ENCODE measurements at regions not wholly inside any gene's neighbourhood (a gene's known extent, or its start where the extent isn't known, plus 50 kb on each side); places are given as distances from the start of the nearest gene placed in this dataset.

DNA sequence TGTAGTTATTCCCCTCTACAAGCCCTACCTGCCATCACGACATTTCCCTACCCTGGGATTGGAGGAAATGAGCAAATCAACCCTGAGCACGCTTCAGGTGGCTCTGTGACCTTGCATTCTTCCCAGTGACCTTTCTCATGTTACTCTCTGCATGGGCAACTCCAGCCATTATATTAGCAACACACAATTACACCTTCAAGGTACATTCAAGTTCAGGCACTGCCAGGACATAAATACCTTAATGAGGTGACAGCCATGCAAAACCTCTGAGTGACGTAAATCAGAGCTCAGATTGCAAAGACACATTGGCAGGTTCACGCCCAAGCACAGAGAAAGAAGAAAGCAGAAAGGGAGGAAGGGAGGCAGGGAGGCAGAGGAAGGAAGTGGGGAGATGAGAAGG lies 68.7 kb upstream of the ALK start:
- Histone ChIP-seq H3K4me1 (no peaks in the 10 kb centered on the region), H3K9me3 (no peaks in the 10 kb centered on the region), H3K27ac (no peak overlapping the region), H3K36me3 (no peaks in the 10 kb centered on the region), H3K27me3 (no peaks in the 10 kb centered on the region), H3K4me3 (no peak overlapping the region)
- WGBS, 2 donors = 65 to 69% methylated on average over 4 of the region's 4 CpGs
- no peak for DNase-seq (ENCODE audit: low spot score in 2 of 2)
- TF ChIP-seq POLR2A (IDR thresholded peaks at IDR 0.05) (no peak), EP300 (IDR thresholded peaks at IDR 0.05) (no peak)
- TF ChIP-seq, protein P1, sequence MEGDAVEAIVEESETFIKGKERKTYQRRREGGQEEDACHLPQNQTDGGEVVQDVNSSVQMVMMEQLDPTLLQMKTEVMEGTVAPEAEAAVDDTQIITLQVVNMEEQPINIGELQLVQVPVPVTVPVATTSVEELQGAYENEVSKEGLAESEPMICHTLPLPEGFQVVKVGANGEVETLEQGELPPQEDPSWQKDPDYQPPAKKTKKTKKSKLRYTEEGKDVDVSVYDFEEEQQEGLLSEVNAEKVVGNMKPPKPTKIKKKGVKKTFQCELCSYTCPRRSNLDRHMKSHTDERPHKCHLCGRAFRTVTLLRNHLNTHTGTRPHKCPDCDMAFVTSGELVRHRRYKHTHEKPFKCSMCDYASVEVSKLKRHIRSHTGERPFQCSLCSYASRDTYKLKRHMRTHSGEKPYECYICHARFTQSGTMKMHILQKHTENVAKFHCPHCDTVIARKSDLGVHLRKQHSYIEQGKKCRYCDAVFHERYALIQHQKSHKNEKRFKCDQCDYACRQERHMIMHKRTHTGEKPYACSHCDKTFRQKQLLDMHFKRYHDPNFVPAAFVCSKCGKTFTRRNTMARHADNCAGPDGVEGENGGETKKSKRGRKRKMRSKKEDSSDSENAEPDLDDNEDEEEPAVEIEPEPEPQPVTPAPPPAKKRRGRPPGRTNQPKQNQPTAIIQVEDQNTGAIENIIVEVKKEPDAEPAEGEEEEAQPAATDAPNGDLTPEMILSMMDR (IDR thresholded peaks at IDR 0.05) = no peak

DNA sequence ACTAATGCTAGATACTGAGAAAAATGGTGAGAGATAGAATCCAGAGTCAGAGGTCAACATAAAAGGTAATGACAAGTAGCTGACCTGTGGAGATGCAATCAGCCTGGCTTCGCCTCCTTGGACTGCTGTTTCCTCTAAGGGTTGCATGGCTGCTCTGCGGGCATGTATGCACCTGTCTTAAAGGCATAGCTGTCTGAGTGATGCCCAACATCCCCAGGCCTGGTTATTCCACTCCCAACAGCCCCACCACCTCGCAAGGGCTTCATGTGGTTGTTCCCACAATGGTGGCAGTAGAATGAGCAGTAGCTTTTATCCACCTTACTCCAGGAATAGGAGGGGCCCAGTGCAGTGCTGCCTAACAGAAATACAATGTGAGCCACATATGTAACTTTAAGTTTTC lies 69.7 kb upstream of the ALK start:
- TF ChIP-seq, protein P1 (IDR thresholded peaks at IDR 0.05) = no peak
- TF ChIP-seq EP300 (IDR thresholded peaks at IDR 0.05) = no peak
- TF ChIP-seq POLR2A (IDR thresholded peaks at IDR 0.05) = no peak
- no peak for DNase-seq (ENCODE audit: low spot score in 2 of 2)
- no peak overlapping the region for H3K27ac ChIP-seq
- no peaks in the 10 kb centered on the region for H3K9me3 ChIP-seq
- H3K4me1 ChIP-seq = no peaks in the 10 kb centered on the region
- WGBS, 2 donors = 91% methylated on average over 3 of the region's 3 CpGs
- H3K27me3 ChIP-seq = no peaks in the 10 kb centered on the region
- no peak overlapping the region for H3K4me3 ChIP-seq
- no peaks in the 10 kb centered on the region for H3K36me3 ChIP-seq

DNA sequence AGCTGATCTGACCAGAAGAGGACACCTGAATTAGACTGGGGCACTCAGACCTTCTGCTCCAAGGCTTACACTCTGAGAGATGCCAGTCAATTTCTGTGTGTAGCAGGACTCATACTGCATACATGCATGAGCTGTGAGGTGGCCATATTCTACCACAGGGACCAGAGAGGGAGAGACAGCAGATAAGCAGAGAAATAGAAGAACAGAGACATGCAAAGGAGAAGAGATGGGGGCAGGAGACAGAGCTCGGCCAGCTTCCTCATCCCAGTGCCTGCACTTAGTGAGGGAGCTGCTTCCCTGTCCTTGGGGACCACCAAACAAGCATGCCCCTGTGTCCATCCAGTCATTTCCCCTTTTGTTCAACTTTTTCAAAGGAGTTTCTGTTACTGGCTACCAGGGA lies 73.9 kb upstream of the ALK start:
- 54 to 57% methylated on average over 1 of the region's 1 CpG for WGBS, 2 donors
- no peak overlapping the region for H3K4me3 ChIP-seq
- H3K27me3 ChIP-seq = no peaks in the 10 kb centered on the region
- TF ChIP-seq EP300 (IDR thresholded peaks at IDR 0.05) = no peak
- TF ChIP-seq POLR2A (IDR thresholded peaks at IDR 0.05) = no peak
- TF ChIP-seq, protein P1 (IDR thresholded peaks at IDR 0.05) = no peak
- DNase-seq (ENCODE audit: low spot score in 2 of 2) = no peak
- no peak overlapping the region for H3K27ac ChIP-seq
- H3K4me1 ChIP-seq = no peaks in the 10 kb centered on the region
- peaks cover 0 to 13% (median 2%) of the 10 kb centered on the region in 4 donors for H3K9me3 ChIP-seq
- H3K36me3 ChIP-seq = no peaks in the 10 kb centered on the region

DNA sequence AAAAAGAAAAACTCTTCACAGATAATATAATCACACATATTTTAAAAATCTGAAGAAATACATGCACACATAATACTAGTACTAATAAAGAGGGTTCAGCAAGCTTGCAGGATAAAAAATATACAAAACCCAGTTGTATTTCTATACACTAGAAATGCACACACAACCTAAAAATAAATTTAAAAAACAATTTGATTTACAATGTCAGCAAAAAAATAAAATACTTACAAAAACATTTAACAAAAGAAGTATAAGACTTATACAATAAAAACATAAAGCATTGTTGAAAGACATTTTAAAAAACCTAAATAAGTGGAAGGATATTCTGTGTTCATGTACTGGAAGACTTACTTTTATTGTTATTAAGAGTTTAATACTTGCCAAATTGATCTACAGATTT lies 81.7 kb upstream of the ALK start:
- H3K4me3 ChIP-seq = no peak overlapping the region
- TF ChIP-seq EP300 (IDR thresholded peaks at IDR 0.05) (no peak), POLR2A (IDR thresholded peaks at IDR 0.05) (no peak)
- TF ChIP-seq, protein P1 (IDR thresholded peaks at IDR 0.05) = no peak
- H3K4me1 ChIP-seq = no peaks in the 10 kb centered on the region
- DNase-seq (ENCODE audit: low spot score in 2 of 2) = no peak
- no peaks in the 10 kb centered on the region for H3K27me3 ChIP-seq
- H3K9me3 ChIP-seq = peaks cover 0 to 12% (median 2%) of the 10 kb centered on the region in 4 donors
- H3K36me3 ChIP-seq = no peaks in the 10 kb centered on the region
- no peak overlapping the region for H3K27ac ChIP-seq

DNA sequence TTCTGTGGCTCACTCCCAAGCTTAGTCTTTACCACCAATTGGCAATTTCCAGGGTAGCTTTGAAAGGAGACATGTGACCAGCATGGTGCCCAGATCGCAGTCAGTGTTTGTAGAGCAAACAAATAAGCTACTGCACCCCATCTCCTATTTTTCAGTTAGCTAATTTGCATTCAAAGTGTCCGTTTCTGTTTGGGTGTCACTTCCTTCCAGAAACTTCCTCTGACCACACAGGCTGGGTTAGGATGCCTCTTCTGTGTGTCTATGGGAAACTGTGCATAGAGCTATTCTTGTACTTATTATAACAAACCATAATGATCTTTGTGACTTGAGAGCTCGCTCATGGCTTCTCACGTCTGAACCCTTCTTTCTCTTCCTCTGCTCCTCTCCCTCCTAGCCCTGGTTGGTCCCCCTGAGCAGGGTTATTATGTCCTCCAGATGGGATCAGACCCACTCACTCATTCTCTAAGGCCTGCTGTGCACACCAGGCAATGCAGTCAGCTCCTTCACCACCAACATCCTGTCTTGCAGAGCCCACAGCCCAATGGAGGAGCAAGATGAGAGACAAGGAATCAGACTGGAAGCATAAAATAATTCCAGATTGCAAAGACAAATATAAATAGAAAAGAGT lies 101.2 kb upstream of the ALK start:
- H3K4me3 ChIP-seq = no peak overlapping the region
- no peaks in the 10 kb centered on the region for H3K27me3 ChIP-seq
- H3K27ac ChIP-seq = no peak overlapping the region
- no peak for TF ChIP-seq POLR2A (IDR thresholded peaks at IDR 0.05)
- TF ChIP-seq EP300 (IDR thresholded peaks at IDR 0.05) = no peak
- TF ChIP-seq, protein P1 (IDR thresholded peaks at IDR 0.05) = no peak
- H3K36me3 ChIP-seq = no peaks in the 10 kb centered on the region
- H3K4me1 ChIP-seq = peaks cover 0 to 3% (median 0%) of the 10 kb centered on the region in 4 donors
- WGBS, 2 donors = 60 to 65% methylated on average over 4 of the region's 4 CpGs
- no peak for DNase-seq (ENCODE audit: low spot score in 2 of 2)
- no peaks in the 10 kb centered on the region for H3K9me3 ChIP-seq

Data from tibial nerve (tissue), 4 donors.